ENCODE measurements at regions not wholly inside any gene's neighbourhood (a gene's known extent, or its start where the extent isn't known, plus 50 kb on each side); places are given as distances from the start of the nearest gene placed in this dataset.

- DNase-seq (ENCODE audit: low spot score) = no peak
Observed at GRCh38 chr5:159704160-159704559, 212.1 kb upstream of the ADRA1B start.

DNA sequence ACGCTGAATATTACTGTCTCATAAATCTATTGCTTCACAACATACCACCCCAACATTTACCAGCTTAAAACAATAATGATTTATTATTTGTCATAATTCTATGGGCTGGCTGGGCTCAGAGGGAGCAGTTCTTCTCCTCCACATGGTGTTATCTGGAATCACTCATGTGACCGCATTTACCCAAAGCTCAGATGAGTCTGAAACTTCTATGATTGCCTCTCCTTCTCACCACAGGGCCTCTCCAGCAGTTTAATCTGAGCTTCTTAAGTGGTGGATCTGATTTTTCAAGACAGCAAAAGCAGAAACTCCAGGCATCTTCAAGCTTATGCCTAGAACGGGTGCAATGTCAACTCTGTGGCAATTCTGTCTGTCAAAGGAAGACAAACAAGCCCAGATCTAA lies 210.3 kb upstream of the ADRA1B start:
- DNase-seq (ENCODE audit: low spot score) = no peak

DNA sequence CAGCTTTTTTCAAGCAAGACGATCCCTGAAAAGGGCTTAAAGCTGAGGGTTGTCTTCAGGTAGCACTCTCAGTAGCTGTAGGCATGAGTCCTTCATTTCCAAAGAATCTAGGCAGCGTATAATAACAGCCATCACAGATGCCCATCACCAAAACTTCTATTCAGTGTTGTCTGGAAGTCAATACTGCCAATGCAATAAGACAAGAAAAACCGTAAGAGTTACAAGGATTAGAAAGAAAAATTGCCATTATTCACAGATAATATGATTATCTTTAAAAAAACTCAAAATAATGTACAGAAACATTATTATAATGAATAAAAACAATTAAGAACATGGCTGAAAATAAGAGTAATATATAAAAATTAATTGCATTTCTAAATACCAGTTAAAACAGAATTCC lies 208.2 kb upstream of the ADRA1B start:
- no peak for DNase-seq (ENCODE audit: low spot score)

DNA sequence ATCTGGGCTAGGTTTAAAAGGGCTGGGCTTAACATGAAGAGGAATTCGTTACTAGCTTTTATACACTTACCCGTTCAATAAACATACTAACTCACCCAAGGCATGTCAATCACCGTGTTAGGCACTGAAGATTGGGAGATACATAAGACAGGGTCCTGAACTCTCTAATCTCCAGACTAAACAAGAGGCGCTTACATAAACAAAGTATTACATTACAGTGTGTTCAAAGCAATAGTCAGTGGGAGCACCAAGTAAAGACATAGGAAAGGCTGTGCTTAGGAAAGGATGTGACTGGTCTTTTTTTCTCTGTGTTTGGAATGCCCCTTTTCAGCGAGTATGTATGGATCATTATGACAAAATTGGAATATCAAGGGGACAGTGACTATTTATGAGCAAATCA lies 203.6 kb upstream of the ADRA1B start:
- DNase-seq (ENCODE audit: low spot score) = no peak

GRCh38 chr5:159713254-159713653 lies 203.0 kb upstream of the ADRA1B start:
- DNase-seq (ENCODE audit: low spot score) = no peak

GRCh38 chr5:159713773-159714172 lies 202.5 kb upstream of the ADRA1B start:
- no peak for DNase-seq (ENCODE audit: low spot score)

GRCh38 chr5:159725475-159725874 lies 190.8 kb upstream of the ADRA1B start:
- no peak for DNase-seq (ENCODE audit: low spot score)

- DNase-seq (ENCODE audit: low spot score) = no peak
Observed at GRCh38 chr5:159727167-159727566, 189.1 kb upstream of the ADRA1B start.

DNA sequence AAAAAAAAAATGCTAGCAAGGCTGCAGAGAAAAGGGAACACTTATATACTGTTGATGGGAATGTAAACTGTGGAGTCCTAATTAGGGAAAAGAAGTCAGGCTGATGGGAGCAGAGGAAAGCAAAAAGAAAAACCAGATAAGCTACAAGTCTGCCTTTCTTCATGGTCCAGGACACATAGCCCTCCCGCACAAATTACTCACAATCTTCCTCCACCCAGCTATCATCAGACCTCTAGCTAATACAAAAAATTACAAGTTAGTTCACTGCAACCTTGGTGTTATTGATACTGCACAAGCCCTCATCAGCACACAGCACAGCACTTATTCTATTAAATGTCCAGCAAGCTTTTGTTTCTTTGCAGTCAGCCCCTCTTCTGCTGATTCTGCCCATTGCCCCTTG lies 186.0 kb upstream of the ADRA1B start:
- DNase-seq (ENCODE audit: low spot score) = no peak

GRCh38 chr5:159732220-159732619 lies 184.1 kb upstream of the ADRA1B start:
- no peak for DNase-seq (ENCODE audit: low spot score)

DNA sequence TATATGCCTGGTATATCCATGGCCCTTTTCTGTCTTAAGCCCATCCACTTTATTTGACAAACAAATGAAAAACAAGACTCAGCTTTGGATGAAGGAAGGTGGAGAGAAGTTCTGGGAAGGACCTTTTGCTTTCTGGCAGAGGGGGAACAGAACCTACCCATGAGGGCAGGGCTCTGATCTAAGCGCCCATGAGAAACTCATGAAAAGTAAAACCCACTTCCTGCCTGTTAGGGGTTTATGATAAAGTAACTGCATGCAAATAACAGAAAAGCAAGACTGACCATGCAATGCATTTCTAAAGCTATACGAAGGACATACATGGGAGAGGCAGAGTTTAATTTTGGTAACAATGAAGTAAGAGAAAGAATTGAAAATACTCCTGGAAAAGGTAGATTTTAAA lies 181.9 kb upstream of the ADRA1B start:
- no peak for DNase-seq (ENCODE audit: low spot score)

DNA sequence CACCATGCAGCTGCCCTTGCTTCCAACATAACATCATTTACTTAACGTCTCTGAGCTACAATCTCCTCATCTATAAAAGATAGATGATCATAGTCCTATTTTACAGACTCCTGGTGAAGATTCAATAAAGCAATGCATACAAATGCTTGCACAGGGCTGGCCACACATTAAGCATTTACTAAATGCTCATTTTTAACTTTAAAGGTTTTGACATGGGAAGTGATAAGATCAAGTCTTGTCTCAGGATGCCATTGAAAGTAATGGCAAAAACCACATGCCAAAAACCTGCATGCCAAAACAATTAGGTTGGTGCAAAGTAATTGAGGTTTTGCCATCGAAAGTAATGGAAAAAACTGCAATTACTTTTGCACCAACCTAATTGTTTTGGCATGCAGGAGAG lies 181.2 kb upstream of the ADRA1B start:
- DNase-seq (ENCODE audit: low spot score) = no peak

DNA sequence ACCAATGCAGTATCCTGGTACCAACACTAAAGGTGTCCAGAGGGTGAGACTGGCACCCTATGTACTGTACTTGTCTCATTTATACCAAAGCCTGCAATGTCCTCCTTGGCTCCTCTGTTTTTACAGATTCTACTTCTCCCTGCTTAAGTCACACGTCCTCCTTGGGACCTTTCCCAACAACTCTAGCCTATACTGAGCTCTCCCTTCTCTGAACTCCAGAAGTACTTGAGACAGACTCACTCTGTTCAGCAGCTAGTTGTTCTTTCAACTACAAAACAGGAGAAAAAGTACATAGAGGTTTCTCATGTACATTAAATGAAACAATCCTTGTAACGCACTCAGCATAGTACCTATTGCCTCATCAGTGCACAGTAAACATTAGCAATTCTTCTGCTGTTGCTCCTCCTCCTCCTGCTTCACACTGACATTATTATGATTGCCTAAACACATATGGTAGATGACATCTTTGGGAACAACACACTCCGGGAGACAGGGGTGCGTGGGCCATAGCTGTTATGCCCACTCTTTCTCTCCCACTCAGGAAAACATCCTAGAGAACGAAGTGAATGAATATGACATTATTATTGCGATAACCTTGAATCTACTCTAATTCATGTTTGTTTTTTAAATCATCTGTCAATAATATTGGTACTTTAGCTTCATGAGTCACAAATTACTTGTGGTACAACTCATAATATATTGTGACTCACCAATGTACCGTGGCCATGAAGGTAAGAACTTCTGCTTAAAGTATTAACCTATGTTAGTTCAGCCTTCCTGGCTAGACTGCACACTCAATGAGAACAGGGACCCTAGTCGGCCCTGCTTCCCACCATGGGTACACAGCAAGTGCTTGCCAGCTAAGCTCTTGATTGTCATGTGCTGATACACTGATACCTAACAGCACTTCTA lies 180.3 kb upstream of the ADRA1B start:
- DNase-seq (ENCODE audit: low spot score) = no peak

DNA sequence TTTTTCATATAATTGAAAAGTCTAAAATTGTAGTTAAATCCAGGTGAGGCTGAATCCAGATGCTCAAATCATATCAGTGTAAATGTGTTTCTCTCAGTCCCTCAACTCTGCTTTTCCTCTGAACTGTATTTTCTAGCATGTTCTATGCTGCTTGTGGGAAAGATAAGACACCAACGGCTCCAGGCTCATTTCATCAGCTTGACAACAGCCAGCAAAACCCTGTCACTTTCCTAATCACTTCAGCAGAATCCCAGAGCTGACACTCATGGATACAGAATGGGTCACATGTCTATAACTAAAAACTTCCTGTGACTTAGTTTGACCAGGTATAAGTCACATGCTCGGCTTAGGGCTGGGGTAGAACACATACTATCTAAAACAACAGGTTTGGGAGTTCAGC lies 179.4 kb upstream of the ADRA1B start:
- DNase-seq (ENCODE audit: low spot score) = no peak

DNA sequence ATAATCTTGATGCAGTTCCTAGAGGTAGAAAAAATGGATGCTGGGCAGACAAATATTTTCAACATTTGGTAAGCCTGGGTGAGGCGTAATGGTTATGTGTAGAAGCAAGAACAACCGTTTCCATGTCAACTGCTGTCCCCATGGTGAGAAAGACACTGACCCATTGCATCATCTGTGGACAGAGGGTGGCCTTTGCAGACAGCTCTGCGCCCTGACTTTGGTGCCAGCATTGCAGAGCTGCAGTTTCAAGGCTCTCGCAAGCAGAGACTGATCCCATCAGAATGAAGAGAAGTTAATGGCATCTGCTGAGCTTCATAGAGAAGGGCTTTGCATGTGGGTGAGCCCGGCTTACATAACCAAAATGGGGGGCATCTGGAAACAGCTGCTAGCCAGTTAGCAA lies 179.0 kb upstream of the ADRA1B start:
- DNase-seq (ENCODE audit: low spot score) = no peak

- DNase-seq (ENCODE audit: low spot score) = no peak
Observed at GRCh38 chr5:159741829-159742322, 174.4 kb upstream of the ADRA1B start.

GRCh38 chr5:159743234-159743633 lies 173.0 kb upstream of the ADRA1B start:
- DNase-seq (ENCODE audit: low spot score) = no peak

DNA sequence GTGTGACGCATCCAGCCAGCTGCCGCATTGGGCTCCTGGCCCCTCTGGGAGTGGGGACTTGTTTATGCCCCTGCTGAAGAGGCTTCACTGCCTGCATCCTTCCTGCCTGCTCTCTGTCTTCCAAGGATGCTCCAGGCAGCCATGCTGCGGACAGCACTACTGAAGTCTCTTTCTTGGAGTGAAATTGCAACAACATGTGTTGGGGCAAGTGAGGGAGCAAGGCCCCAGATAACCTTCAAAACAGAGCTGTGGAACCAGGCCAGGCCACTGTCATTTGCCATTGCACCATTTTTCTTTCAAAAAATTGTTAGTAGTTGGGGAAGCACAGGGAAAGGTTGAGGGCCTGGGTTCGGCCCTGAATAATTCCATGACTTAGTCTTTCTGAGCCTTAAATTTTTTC lies 169.6 kb upstream of the ADRA1B start:
- DNase-seq (ENCODE audit: low spot score) = no peak

DNA sequence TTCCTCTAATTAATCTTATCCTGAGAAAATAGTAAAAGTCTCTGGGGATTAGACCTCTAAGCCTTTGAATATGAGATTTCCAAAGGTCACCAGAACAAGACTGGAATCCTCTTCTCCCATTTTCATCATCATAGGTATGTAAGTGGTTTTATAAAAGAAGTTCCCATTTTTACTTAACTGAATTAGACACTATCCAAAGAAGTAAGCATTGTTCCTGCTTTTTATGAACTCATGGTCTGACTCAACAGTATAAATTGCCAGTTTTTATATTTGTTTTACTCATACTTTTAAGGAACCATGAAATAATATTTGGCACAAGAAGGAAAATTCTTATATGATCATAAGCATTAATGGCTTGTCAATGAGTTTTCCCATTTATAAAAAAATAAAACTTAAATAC lies 167.1 kb upstream of the ADRA1B start:
- no peak for DNase-seq (ENCODE audit: low spot score)

GRCh38 chr5:159750226-159750625 lies 166.1 kb upstream of the ADRA1B start:
- no peak for DNase-seq (ENCODE audit: low spot score)

DNA sequence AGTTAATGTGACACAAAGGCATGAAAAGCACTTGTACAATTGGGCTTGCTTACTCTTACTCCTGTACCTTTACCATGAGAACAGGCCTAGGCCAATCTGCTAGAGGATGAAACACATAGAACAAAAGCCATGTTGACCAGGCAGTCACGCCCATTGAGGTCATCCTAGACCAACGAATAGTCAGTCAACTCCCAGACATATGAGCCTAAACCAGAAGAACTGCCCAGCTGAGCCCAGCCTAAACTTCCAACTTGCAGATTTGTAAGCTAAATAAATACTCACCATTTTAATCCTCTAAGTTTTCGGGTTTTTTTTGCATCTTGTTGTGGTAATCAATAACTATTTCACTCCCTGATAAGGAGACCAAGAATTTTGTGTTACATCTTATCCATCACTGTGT lies 164.8 kb upstream of the ADRA1B start:
- no peak for DNase-seq (ENCODE audit: low spot score)

DNA sequence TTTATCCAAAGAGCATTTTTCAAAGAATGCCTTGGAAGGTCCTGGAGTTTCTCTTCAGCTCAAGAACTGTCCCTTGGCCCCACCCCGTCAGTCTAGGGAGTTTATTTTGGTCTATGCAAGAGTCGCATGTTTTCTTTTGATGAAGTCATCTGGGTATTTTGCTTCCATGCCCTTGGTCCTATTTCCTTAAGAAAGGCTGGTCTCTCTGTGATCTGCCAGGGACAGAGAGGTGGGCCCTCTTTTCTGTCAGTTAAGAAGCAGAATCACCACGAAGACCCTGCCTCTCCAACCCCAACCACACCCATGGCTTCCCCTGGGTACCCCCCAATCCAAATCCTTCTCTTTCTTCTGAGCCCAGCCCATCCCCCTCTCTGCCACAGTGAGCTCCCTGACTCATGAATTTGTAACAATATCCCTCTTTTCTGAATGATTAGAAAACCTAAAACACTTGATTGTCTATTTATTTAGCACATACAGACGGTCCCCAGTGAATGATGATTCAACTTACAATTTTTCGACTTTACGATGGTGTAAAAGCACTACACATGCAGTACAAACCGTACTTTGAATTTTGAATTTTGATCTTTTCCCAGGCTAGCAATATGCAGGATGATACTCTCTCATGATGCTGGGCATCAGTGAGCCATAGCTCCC lies 163.5 kb upstream of the ADRA1B start:
- DNase-seq (ENCODE audit: low spot score) = peak; percentile 64

DNA sequence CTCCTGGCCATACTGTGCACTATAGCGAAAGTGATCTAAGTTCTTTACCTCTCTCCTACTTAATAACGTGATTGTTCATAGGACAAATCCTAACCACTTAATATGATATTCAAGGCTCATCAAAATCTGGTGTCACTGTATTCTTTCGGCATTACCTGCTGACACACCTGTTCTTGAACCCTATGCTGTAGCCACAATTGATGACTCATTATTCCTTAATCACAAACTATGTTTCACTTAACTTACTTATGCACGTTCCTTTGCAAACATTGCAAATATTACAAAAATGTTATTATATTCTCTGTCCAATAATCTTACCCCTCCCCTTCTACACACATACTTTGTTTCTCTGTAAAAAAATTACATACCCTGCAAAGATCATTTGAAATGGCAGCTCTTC lies 158.1 kb upstream of the ADRA1B start:
- DNase-seq (ENCODE audit: low spot score) = no peak

Measured in hepatic stellate cell (primary cell).